WTC11 (cell line): ENCODE measurements at regions not wholly inside any gene's neighbourhood (a gene's known extent, or its start where the extent isn't known, plus 50 kb on each side); places are given as distances from the start of the nearest gene placed in this dataset.

ENCODE experiments used
- ATAC-seq: fragments of 200-7000 bp; cut with Tn5 transposase; 2 replicates; pipeline ENCODE4 v1.10.0; 2021; ENCODE audit warnings: mild to moderate bottlenecking, moderate library complexity
- CTCF ChIA-PET: fragments of 300-600 bp; sonication (Branson Sonifier 250); formaldehyde crosslinking; loops from one replicate; lab custom pipeline; 2021; ENCODE audit warnings: antibody characterized with exemption; lab: Charles Lee
- POLR2A ChIA-PET: fragments of 350-600 bp; sonication (Branson Sonifier 250); formaldehyde crosslinking; loops from one replicate; lab custom pipeline; 2021; ENCODE audit warnings: antibody characterized with exemption; lab: Charles Lee
- DNase-seq: peaks from one replicate; pipeline ENCODE4 v3.0.0; 2021; ENCODE audit warnings: low spot score
- H3K27ac Mint-ChIP-seq: 2 replicates; pipeline ENCODE4 v1.8.0; 2021; ENCODE audit warnings: mixed read lengths
- H3K27me3 Mint-ChIP-seq: 2 replicates; pipeline ENCODE4 v1.8.0; 2021; ENCODE audit warnings: low read depth, mild to moderate bottlenecking, moderate library complexity, mixed read lengths
- H3K36me3 Mint-ChIP-seq: 2 replicates; pipeline ENCODE4 v1.8.0; 2021; ENCODE audit warnings: mixed read lengths
- H3K4me1 Mint-ChIP-seq: 2 replicates; pipeline ENCODE4 v1.8.0; 2022; ENCODE audit warnings: mixed read lengths
- H3K4me3 Mint-ChIP-seq: 2 replicates; pipeline ENCODE4 v1.8.0; 2021; ENCODE audit warnings: mild to moderate bottlenecking, moderate library complexity, mixed read lengths
- H3K9me3 Mint-ChIP-seq: 2 replicates; pipeline ENCODE4 v1.8.0; 2021; ENCODE audit warnings: mixed read lengths
- AFF4 ChIP-seq: sonication (generic); formaldehyde crosslinking; IDR thresholded peaks from 2 replicates; pipeline ENCODE4 v1.8.1; 2023; ENCODE audit warnings: mild to moderate bottlenecking, missing genetic modification reagents, borderline replicate concordance
- ATF1 ChIP-seq: sonication (generic); formaldehyde crosslinking; IDR thresholded peaks from 2 replicates; pipeline ENCODE4 v1.8.1; 2023; ENCODE audit warnings: mild to moderate bottlenecking, moderate library complexity, missing genetic modification reagents
- ATF3 ChIP-seq: sonication (generic); formaldehyde crosslinking; conservative IDR thresholded peaks from 2 replicates; pipeline ENCODE4 v1.8.1; 2022; ENCODE audit warnings: mild to moderate bottlenecking, missing genetic modification reagents
- CREB1 ChIP-seq: sonication (generic); formaldehyde crosslinking; IDR thresholded peaks from 2 replicates; pipeline ENCODE4 v1.8.0; 2023; ENCODE audit warnings: mild to moderate bottlenecking, missing genetic modification reagents
- CREM ChIP-seq: sonication (generic); formaldehyde crosslinking; IDR thresholded peaks from 2 replicates; pipeline ENCODE4 v1.8.1; 2022; ENCODE audit warnings: mild to moderate bottlenecking, missing genetic modification reagents, moderate library complexity
- E2F5 ChIP-seq: sonication (generic); formaldehyde crosslinking; IDR thresholded peaks from 2 replicates; pipeline ENCODE4 v1.8.1; 2022; ENCODE audit warnings: mild to moderate bottlenecking, moderate library complexity, missing genetic modification reagents
- ELF4 ChIP-seq: sonication (generic); formaldehyde crosslinking; IDR thresholded peaks from 2 replicates; pipeline ENCODE4 v1.8.1; 2022; ENCODE audit warnings: low read depth, mild to moderate bottlenecking, moderate library complexity, missing genetic modification reagents
- EMX1 ChIP-seq: fragments of 250-450 bp; sonication (Bioruptor Pico); IDR thresholded peaks from 2 replicates; pipeline ENCODE4 v1.8.0; 2021; ENCODE audit warnings: mild to moderate bottlenecking
- ERG ChIP-seq: fragments of 250-450 bp; sonication (Bioruptor Pico); IDR thresholded peaks from 2 replicates; pipeline ENCODE4 v1.8.0; 2021; ENCODE audit warnings: mild to moderate bottlenecking
- GABPB1 ChIP-seq: sonication (generic); formaldehyde crosslinking; IDR thresholded peaks from 2 replicates; pipeline ENCODE4 v1.8.1; 2023; ENCODE audit warnings: mild to moderate bottlenecking, missing genetic modification reagents
- MAX ChIP-seq: sonication (generic); formaldehyde crosslinking; IDR thresholded peaks from 2 replicates; pipeline ENCODE4 v1.8.0; 2022; ENCODE audit warnings: mild to moderate bottlenecking, missing genetic modification reagents
- MLX ChIP-seq: sonication (generic); formaldehyde crosslinking; IDR thresholded peaks from 2 replicates; pipeline ENCODE4 v1.8.1; 2023; ENCODE audit warnings: mild to moderate bottlenecking, missing genetic modification reagents, moderate library complexity
- NFATC4 ChIP-seq: fragments of 250-450 bp; sonication (Bioruptor Pico); IDR thresholded peaks from 2 replicates; pipeline ENCODE4 v1.9.0; 2021; ENCODE audit warnings: mild to moderate bottlenecking
- OVOL2 ChIP-seq: fragments of 250-450 bp; sonication (Bioruptor Pico); IDR thresholded peaks from 2 replicates; pipeline ENCODE4 v1.9.0; 2021; ENCODE audit warnings: mild to moderate bottlenecking, borderline replicate concordance
- RORB ChIP-seq: fragments of 250-450 bp; sonication (Bioruptor Pico); IDR thresholded peaks from 2 replicates; pipeline ENCODE4 v1.9.0; 2021; ENCODE audit warnings: mild to moderate bottlenecking
- SMAD4 ChIP-seq: sonication (generic); formaldehyde crosslinking; IDR thresholded peaks from 2 replicates; pipeline ENCODE4 v1.8.0; 2022; ENCODE audit warnings: mild to moderate bottlenecking, missing genetic modification reagents
- STAT6 ChIP-seq: sonication (generic); formaldehyde crosslinking; conservative IDR thresholded peaks from 2 replicates; pipeline ENCODE4 v1.8.1; 2023; ENCODE audit warnings: mild to moderate bottlenecking, low read depth, missing genetic modification reagents, moderate library complexity
- TCF7 ChIP-seq: sonication (generic); formaldehyde crosslinking; IDR thresholded peaks from 2 replicates; pipeline ENCODE4 v1.8.0; 2022; ENCODE audit warnings: mild to moderate bottlenecking, low read depth, missing genetic modification reagents, moderate library complexity
- TEAD4 ChIP-seq: sonication (generic); formaldehyde crosslinking; IDR thresholded peaks from 2 replicates; pipeline ENCODE4 v1.8.0; 2022; ENCODE audit warnings: mild to moderate bottlenecking, missing genetic modification reagents
- ZNF138 ChIP-seq: sonication (generic); formaldehyde crosslinking; conservative IDR thresholded peaks from 2 replicates; pipeline ENCODE4 v1.8.1; 2022; ENCODE audit warnings: mild to moderate bottlenecking, moderate library complexity, missing genetic modification reagents
- ZNF219 ChIP-seq: sonication (generic); formaldehyde crosslinking; IDR thresholded peaks from 2 replicates; pipeline ENCODE4 v1.8.0; 2023; ENCODE audit warnings: missing genetic modification reagents, mild to moderate bottlenecking, borderline replicate concordance
- ZNF423 ChIP-seq: fragments of 250-450 bp; sonication (Bioruptor Pico); IDR thresholded peaks from 2 replicates; pipeline ENCODE4 v2.1.2; 2022; ENCODE audit warnings: mild to moderate bottlenecking, moderate library complexity

- TF ChIP-seq MAX (no peak), CREB1 (no peak), ZNF219 (CRISPR knock-in tag) (no peak), TCF7 (CRISPR knock-in tag) (no peak), STAT6 (CRISPR knock-in tag) (no peak)
Measured at GRCh38 chr5:50995285-50995942, 329.0 kb downstream of the PARP8 start (continued).

- ChIA-PET POLR2A (interaction anchor here (0.5 kb wide), 1 partner anchor 100 kb away, joined by 3 read pairs; no protein-coding TSS in a partner anchor), CTCF (no interaction called here)
- Mint-ChIP-seq H3K27ac (no peak overlapping the region), H3K4me3 (no peak overlapping the region), H3K9me3 (no peaks in the 10 kb centered on the region), H3K36me3 (no peaks in the 10 kb centered on the region), H3K27me3 (no peaks in the 10 kb centered on the region), H3K4me1 (no peaks in the 10 kb centered on the region)
- no peak for ATAC-seq
- no peak for DNase-seq
- no peak for TF ChIP-seq OVOL2 (CRISPR knock-in tag)
- TF ChIP-seq TCF7 (CRISPR knock-in tag) = no peak
- TF ChIP-seq E2F5 (CRISPR knock-in tag) = no peak
- no peak for TF ChIP-seq MAX
- no peak for TF ChIP-seq ELF4 (CRISPR knock-in tag)
- no peak for TF ChIP-seq GABPB1 (CRISPR knock-in tag)
- TF ChIP-seq CREM = no peak
- no peak for TF ChIP-seq AFF4 (CRISPR knock-in tag)
- TF ChIP-seq TEAD4 (CRISPR knock-in tag) = no peak
- no peak for TF ChIP-seq NFATC4 (CRISPR knock-in tag)
- no peak for TF ChIP-seq RORB (CRISPR knock-in tag)
- no peak for TF ChIP-seq EMX1 (CRISPR knock-in tag)
- TF ChIP-seq ATF3 (CRISPR knock-in tag) = no peak
- no peak for TF ChIP-seq ZNF423 (CRISPR knock-in tag)
- no peak for TF ChIP-seq ERG
- no peak for TF ChIP-seq SMAD4
- no peak for TF ChIP-seq ATF1
- TF ChIP-seq ZNF219 (CRISPR knock-in tag) = no peak
- no peak for TF ChIP-seq ZNF138
- no peak for TF ChIP-seq MLX
Measured at GRCh38 chr5:51001227-51001923, 334.9 kb downstream of the PARP8 start.
